Ishikawa (cell line): ENCODE measurements at regions not wholly inside any gene's neighbourhood (a gene's known extent, or its start where the extent isn't known, plus 50 kb on each side); places are given as distances from the start of the nearest gene placed in this dataset.

Experiments
- CEBPB ChIP-seq: IDR thresholded peaks from 2 replicates; pipeline ENCODE4 v1.6.1; 2012
- CREB1 ChIP-seq: IDR thresholded peaks from 2 replicates; pipeline ENCODE4 v1.6.1; 2012; ENCODE audit warnings: low read depth
- EGR1 ChIP-seq: IDR thresholded peaks from 2 replicates; pipeline ENCODE4 v1.6.1; 2012
- EP300 ChIP-seq: IDR thresholded peaks from 2 replicates; pipeline ENCODE4 v1.6.1; 2012; ENCODE audit warnings: borderline replicate concordance
- FOXM1 ChIP-seq: IDR thresholded peaks from 2 replicates; pipeline ENCODE4 v1.6.1; 2012; ENCODE audit warnings: low read depth, borderline replicate concordance
- NFIC ChIP-seq: IDR thresholded peaks from 2 replicates; pipeline ENCODE4 v1.6.1; 2012
- RAD21 ChIP-seq: IDR thresholded peaks from 2 replicates; pipeline ENCODE4 v1.6.1; 2012; ENCODE audit warnings: low read depth
- TAF1 ChIP-seq: IDR thresholded peaks from 2 replicates; pipeline ENCODE4 v1.6.1; 2012; ENCODE audit warnings: low read depth, mild to moderate bottlenecking
- TCF12 ChIP-seq: IDR thresholded peaks from 2 replicates; pipeline ENCODE4 v1.6.1; 2012; ENCODE audit warnings: low read depth
- TEAD4 ChIP-seq: IDR thresholded peaks from 2 replicates; pipeline ENCODE4 v1.6.1; 2012
- YY1 ChIP-seq: IDR thresholded peaks from 2 replicates; pipeline ENCODE4 v1.6.1; 2012; ENCODE audit warnings: low read depth
- ZBTB7A ChIP-seq: IDR thresholded peaks from 2 replicates; pipeline ENCODE4 v1.6.1; 2012; ENCODE audit warnings: low read depth
- TF ChIP-seq, protein P1 (sequence below): IDR thresholded peaks from 2 replicates; pipeline ENCODE4 v1.6.1; 2012; ENCODE audit warnings: low read depth, mild to moderate bottlenecking
- TF ChIP-seq, protein P2 (sequence below): IDR thresholded peaks from 2 replicates; pipeline ENCODE4 v1.6.1; 2012
- TF ChIP-seq, protein P3 (sequence below): IDR thresholded peaks from 2 replicates; pipeline ENCODE4 v1.6.1; 2012

DNA sequence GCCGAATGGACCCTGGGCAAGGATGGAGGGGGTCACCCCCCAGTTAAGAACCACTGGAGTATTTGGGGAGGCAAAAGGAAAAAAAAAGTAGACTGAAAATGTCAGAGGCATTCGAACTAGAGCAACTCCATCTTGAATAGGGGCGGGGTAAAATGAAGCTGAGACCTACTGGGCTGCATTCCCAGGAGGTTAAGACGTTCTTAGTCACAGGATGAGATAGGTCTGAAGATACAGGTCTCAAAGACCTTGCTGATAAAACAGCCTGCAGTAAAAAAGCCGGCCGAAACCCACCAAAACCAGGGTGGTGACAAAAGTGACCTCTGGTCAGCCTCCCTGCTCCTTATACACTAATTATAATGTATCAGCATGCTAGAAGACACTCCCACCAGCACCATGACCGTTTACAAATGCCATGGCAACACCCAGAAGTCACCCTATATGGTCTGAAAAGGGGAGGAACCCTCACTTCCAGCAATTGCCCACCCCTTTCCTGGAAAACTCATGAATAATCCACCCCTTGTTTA lies 70.4 kb upstream of the KCNG1 start:
- TF ChIP-seq FOXM1 (no peak), CEBPB (no peak), NFIC (no peak), EGR1 (no peak), EP300 (no peak), RAD21 (no peak), CREB1 (no peak), YY1 (no peak), TAF1 (no peak), ZBTB7A (no peak), TEAD4 (no peak), TCF12 (no peak)
- TF ChIP-seq, protein P1, sequence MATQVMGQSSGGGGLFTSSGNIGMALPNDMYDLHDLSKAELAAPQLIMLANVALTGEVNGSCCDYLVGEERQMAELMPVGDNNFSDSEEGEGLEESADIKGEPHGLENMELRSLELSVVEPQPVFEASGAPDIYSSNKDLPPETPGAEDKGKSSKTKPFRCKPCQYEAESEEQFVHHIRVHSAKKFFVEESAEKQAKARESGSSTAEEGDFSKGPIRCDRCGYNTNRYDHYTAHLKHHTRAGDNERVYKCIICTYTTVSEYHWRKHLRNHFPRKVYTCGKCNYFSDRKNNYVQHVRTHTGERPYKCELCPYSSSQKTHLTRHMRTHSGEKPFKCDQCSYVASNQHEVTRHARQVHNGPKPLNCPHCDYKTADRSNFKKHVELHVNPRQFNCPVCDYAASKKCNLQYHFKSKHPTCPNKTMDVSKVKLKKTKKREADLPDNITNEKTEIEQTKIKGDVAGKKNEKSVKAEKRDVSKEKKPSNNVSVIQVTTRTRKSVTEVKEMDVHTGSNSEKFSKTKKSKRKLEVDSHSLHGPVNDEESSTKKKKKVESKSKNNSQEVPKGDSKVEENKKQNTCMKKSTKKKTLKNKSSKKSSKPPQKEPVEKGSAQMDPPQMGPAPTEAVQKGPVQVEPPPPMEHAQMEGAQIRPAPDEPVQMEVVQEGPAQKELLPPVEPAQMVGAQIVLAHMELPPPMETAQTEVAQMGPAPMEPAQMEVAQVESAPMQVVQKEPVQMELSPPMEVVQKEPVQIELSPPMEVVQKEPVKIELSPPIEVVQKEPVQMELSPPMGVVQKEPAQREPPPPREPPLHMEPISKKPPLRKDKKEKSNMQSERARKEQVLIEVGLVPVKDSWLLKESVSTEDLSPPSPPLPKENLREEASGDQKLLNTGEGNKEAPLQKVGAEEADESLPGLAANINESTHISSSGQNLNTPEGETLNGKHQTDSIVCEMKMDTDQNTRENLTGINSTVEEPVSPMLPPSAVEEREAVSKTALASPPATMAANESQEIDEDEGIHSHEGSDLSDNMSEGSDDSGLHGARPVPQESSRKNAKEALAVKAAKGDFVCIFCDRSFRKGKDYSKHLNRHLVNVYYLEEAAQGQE: no peak
- TF ChIP-seq, protein P2, sequence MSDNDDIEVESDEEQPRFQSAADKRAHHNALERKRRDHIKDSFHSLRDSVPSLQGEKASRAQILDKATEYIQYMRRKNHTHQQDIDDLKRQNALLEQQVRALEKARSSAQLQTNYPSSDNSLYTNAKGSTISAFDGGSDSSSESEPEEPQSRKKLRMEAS: no peak
- TF ChIP-seq, protein P3, sequence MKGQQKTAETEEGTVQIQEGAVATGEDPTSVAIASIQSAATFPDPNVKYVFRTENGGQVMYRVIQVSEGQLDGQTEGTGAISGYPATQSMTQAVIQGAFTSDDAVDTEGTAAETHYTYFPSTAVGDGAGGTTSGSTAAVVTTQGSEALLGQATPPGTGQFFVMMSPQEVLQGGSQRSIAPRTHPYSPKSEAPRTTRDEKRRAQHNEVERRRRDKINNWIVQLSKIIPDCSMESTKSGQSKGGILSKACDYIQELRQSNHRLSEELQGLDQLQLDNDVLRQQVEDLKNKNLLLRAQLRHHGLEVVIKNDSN: no peak

DNA sequence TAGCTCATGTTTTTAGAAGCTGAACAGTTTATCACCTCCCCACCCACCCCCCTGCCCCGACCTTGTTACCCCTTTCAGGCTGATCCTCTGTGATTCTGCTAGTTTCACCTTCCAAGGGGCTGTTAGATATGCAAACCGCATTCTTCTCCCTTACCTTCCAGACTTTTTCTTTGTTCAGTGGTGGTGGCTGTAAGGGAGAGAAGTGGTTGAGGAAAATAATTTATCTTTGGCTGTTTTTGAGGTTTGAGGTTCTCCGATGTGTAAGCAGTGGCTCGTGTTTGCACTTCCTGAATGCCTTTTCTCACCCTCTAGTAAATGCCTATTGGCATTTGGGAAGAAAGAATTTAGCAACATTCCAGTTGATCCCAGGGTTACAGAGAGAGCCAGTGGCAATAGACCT lies 69.4 kb upstream of the KCNG1 start:
- no peak for TF ChIP-seq FOXM1
- no peak for TF ChIP-seq CREB1
- no peak for TF ChIP-seq RAD21
- no peak for TF ChIP-seq NFIC
- TF ChIP-seq, protein P3: no peak
- no peak for TF ChIP-seq YY1
- TF ChIP-seq CEBPB: no peak

DNA sequence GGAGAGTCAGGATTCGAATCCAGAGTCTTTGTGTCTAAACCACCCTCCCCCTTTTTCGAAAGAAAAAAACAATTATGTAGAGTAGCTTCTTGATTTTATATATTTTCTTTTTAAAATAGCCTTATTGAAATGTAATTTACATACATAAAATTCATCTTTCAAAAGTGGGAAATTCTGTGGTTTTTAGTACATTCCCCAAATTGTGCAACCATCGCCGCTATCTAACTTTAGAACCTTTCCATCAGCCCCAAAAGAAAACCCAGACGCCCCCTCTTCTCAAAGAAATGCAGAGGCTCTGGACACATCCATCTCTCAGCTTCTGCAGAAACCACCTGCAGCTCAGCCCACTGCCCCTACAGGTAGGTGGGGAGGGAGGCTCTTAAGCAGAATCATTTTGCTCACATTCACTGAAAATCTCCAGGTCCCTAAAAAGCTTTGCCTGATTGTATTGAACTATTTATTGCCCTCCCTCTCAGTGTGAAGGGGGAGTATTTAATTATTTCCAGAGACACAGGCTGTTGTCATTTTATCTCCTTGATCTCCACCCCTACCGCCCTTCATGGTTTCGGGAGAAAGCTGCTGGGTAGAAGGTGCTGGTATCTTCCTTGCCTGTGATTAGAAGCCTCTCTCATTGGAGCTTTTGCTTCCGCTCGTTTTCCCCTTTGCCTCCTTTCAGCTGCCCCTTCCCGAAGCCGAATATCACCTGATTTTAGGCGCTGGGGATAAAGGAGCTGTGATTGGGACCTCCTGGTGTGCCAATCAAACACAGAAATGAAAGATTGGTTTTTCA lies 68.7 kb upstream of the KCNG1 start:
- TF ChIP-seq TAF1 (no peak), TCF12 (no peak), NFIC (no peak), TEAD4 (no peak)

DNA sequence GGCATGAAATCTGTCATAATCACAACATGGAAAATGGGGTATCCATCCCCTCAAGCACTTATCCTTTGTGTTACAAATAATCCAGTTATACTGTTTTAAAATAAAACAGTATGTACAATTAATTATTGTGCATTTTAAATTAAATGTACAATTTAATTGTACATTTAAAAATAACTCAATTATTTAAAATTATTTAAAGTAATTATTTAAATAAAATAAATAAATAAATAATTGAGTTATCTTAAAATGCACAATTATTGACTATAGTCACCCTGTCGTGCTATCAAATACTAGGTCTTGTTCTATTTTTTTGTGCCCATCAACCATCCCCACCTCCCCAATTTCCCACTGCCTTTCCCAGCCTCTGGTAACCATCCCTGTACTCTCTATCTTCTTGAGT lies 66.9 kb upstream of the KCNG1 start:
- TF ChIP-seq, protein P2: no peak
- TF ChIP-seq, protein P1: no peak
- no peak for TF ChIP-seq EGR1
- TF ChIP-seq TAF1: no peak
- TF ChIP-seq YY1: no peak
- no peak for TF ChIP-seq TCF12
- TF ChIP-seq ZBTB7A: no peak
- no peak for TF ChIP-seq NFIC
- no peak for TF ChIP-seq CEBPB
- TF ChIP-seq, protein P3: no peak
- TF ChIP-seq EP300: no peak
- no peak for TF ChIP-seq FOXM1
- no peak for TF ChIP-seq CREB1
- TF ChIP-seq RAD21: no peak
- no peak for TF ChIP-seq TEAD4

DNA sequence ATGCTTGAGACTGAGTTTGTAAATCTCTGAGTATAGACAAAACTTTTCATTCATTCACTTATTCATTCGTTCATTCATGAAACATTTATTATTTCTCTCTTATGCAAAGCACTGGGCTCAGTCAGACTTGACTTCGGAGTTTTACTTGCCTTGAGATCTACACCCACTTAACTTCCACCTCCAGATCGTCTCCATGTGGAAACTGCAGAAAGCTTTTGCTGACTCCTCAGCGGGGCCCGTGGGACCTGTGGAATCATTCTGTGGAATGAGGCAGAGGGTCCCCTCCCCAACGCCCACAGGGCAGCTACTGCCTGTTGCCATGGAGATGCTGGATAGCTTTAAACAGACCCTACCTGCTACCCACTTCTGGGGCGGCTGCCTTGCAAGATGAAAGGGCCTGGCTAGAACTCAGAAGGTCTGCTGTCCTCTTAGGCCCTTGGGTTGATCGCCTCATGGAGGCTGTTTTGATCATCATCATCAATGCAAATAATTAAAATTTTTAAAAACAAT lies 66.4 kb upstream of the KCNG1 start:
- TF ChIP-seq FOXM1 (no peak), EGR1 (no peak), TAF1 (no peak), EP300 (no peak), RAD21 (no peak), CEBPB (no peak), TCF12 (no peak), TEAD4 (no peak), CREB1 (no peak), ZBTB7A (no peak), YY1 (no peak)
- TF ChIP-seq, protein P1: no peak
- TF ChIP-seq, protein P2: no peak
- TF ChIP-seq, protein P3: no peak
